ENCODE measurements at regions not wholly inside any gene's neighbourhood (a gene's known extent, or its start where the extent isn't known, plus 50 kb on each side); places are given as distances from the start of the nearest gene placed in this dataset.

GRCh38 chr2:185255566-185255965, 483.0 kb upstream of the FSIP2 start:
- TF ChIP-seq EZH2phosphoT487 (IDR thresholded peaks at IDR 0.05; ENCODE audit: insufficient read depth, low read depth) (no peak), EZH2 (IDR thresholded peaks at IDR 0.05; ENCODE audit: insufficient read depth, poor library complexity, severe bottlenecking) (no peak)

All from GM23248 (cell line).